Mucosa of descending colon (tissue), 3 donors: ENCODE measurements at regions not wholly inside any gene's neighbourhood (a gene's known extent, or its start where the extent isn't known, plus 50 kb on each side); places are given as distances from the start of the nearest gene placed in this dataset.

Experiments used
- ATAC-seq: fragments of 200-7000 bp; cut with Tn5 transposase; one replicate; pipeline ENCODE4 v1.9.1; 2020; ENCODE audit warnings: mild to moderate bottlenecking, moderate library complexity
- DNase-seq, 3 donors: peaks; one replicate each; pipeline ENCODE4 v3.0.0-alpha.2; 2020
- H3K36me3 ChIP-seq: fragments of 200-600 bp; one replicate; pipeline ENCODE4 v1.8.0; 2021; ENCODE audit warnings: low read depth, mild to moderate bottlenecking
- H3K4me1 ChIP-seq: fragments of 200-600 bp; one replicate; pipeline ENCODE4 v1.8.0; 2021; ENCODE audit warnings: low read depth, mild to moderate bottlenecking
- H3K4me3 ChIP-seq: fragments of 200-600 bp; one replicate; pipeline ENCODE4 v1.8.0; 2021; ENCODE audit warnings: mild to moderate bottlenecking
- H3K9me3 ChIP-seq: fragments of 200-600 bp; one replicate; pipeline ENCODE4 v1.8.0; 2021; ENCODE audit warnings: mild to moderate bottlenecking
- intact Hi-C, 2 donors: fragments of 100-400 bp; cut with DNase I in 1 of 2; cut with micrococcal nuclease in 1 of 2; formaldehyde crosslinking; loops; one replicate each; pipeline versions ENCODE4 v1.11.0 to v1.11.1; 2022; cut with DNase I, micrococcal nuclease
- TF ChIP-seq, protein P1 (sequence below): fragments of 200-600 bp; IDR thresholded peaks from one replicate; pipeline ENCODE4 v1.8.0; 2022; ENCODE audit warnings: antibody characterized with exemption, mild to moderate bottlenecking
- donor health status: DM: no; HTN: no; CAD: no; lungs with moderate emphysema.
- donor health status: DM: no; HTN: no; CAD: no.
- donor health status: DM: no; HTN: yes; CAD: no.

DNA sequence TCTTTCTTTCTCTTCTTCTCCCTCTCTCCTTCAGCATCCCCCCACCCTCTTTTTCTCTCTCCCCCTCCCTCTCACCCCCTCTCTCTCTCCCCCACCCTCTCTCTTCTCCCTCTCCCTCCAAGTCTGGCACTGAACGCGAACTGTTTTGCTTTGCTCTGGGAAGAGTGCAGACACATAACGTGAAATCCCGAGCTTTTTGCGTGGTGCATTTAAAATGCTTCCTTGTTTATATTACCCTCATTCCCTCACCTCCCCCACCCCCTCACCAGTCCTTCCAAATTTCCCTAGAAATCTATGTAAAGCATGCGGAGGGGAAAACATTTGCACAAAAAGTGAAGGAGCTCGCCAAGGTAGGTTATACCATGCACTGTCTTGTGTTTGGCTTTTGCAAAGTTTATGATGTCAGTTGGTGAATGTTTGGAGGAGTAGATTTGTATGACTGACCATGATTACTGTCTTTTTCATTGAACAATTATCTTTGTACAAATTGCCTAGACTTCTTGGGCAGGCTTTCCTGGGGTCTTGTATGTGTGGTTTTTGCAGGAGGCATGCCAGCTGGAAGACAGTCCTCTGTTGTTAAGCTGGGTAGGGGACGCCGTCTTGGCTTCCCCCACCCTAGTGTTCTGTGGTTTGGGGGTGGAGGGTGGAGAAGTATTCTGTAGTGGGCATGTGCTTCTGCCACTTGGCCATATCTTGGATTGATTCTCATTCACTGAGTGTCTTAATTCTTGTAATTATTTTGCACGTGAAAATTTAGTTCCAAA, 123.7 kb upstream of the HSD17B12 start:
- no peaks in the 10 kb centered on the region for H3K9me3 ChIP-seq
- no peaks in the 10 kb centered on the region for H3K36me3 ChIP-seq
- no peak for DNase-seq
- no peak for ATAC-seq
- no peak overlapping the region for H3K4me3 ChIP-seq
- TF ChIP-seq, protein P1, sequence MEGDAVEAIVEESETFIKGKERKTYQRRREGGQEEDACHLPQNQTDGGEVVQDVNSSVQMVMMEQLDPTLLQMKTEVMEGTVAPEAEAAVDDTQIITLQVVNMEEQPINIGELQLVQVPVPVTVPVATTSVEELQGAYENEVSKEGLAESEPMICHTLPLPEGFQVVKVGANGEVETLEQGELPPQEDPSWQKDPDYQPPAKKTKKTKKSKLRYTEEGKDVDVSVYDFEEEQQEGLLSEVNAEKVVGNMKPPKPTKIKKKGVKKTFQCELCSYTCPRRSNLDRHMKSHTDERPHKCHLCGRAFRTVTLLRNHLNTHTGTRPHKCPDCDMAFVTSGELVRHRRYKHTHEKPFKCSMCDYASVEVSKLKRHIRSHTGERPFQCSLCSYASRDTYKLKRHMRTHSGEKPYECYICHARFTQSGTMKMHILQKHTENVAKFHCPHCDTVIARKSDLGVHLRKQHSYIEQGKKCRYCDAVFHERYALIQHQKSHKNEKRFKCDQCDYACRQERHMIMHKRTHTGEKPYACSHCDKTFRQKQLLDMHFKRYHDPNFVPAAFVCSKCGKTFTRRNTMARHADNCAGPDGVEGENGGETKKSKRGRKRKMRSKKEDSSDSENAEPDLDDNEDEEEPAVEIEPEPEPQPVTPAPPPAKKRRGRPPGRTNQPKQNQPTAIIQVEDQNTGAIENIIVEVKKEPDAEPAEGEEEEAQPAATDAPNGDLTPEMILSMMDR: no peak
- intact Hi-C loops: no loop called here
- no peaks in the 10 kb centered on the region for H3K4me1 ChIP-seq

GRCh38 chr11:43557553-43558110, 122.9 kb upstream of the HSD17B12 start:
- no peak overlapping the region for H3K4me3 ChIP-seq
- intact Hi-C loops: no loop called here
- TF ChIP-seq, protein P1: no peak
- no peaks in the 10 kb centered on the region for H3K4me1 ChIP-seq
- no peaks in the 10 kb centered on the region for H3K9me3 ChIP-seq
- DNase-seq: no peak
- ATAC-seq: no peak
- H3K36me3 ChIP-seq: no peaks in the 10 kb centered on the region

GRCh38 chr11:43558146-43558545, 122.4 kb upstream of the HSD17B12 start:
- Histone ChIP-seq H3K9me3 (no peaks in the 10 kb centered on the region), H3K4me1 (no peaks in the 10 kb centered on the region), H3K4me3 (no peak overlapping the region), H3K36me3 (no peaks in the 10 kb centered on the region)
- DNase-seq (no peak), ATAC-seq (no peak)
- intact Hi-C loops: no loop called here
- TF ChIP-seq, protein P1: no peak

DNA sequence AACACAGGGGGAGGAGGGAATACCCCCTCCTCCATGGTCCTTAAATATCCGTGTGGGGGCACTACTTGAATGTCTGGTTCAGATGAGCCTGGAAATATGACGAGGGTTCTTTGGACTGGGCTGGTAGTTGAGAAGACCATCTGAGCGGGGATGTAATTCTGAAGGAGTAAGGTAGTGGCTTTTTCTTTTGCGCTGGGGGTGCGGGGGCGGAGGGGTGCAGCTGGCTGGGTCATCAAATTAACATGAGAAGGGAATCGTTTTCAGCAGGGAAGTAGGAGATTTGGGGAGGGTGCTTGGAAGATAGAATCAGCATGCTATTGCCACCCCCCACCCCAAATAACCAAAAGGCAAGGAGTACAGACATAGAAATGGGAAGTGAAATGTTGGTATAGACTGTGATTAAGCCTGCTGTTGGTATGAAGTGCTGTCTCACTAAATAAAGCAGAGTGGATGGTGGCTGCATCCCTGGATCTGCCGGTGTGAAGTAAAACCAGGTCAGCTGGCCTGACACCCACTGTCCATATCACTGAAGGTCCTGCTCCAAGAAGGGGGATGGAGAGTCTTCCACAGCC, 121.9 kb upstream of the HSD17B12 start:
- Histone ChIP-seq H3K4me1 (no peaks in the 10 kb centered on the region), H3K9me3 (no peaks in the 10 kb centered on the region), H3K36me3 (no peaks in the 10 kb centered on the region), H3K4me3 (no peak overlapping the region)
- TF ChIP-seq, protein P1: no peak
- no peak for ATAC-seq
- intact Hi-C loops: no loop called here
- no peak for DNase-seq

- Histone ChIP-seq H3K9me3 (no peaks in the 10 kb centered on the region), H3K4me3 (no peak overlapping the region), H3K36me3 (no peaks in the 10 kb centered on the region), H3K4me1 (no peaks in the 10 kb centered on the region)
- TF ChIP-seq, protein P1: no peak
- ATAC-seq (no peak), DNase-seq (no peak)
- intact Hi-C loops: no loop called here
These were observed 118.7 kb upstream of the HSD17B12 start for GRCh38 chr11:43561832-43562231.
